Ecto neural progenitor cell (in vitro differentiated cells): ENCODE measurements at regions not wholly inside any gene's neighbourhood (a gene's known extent, or its start where the extent isn't known, plus 50 kb on each side); places are given as distances from the start of the nearest gene placed in this dataset.

ENCODE experiments used
- DNase-seq: peaks from one replicate; pipeline ENCODE4 v3.0.0-alpha.2; 2018; ENCODE audit warnings: low spot score

- DNase-seq = no peak
Observed at GRCh38 chr5:163622799-163623198, 117.4 kb downstream of the MAT2B start.

GRCh38 chr5:163623524-163623923, 118.1 kb downstream of the MAT2B start:
- DNase-seq = no peak

GRCh38 chr5:163623986-163624385, 118.6 kb downstream of the MAT2B start:
- no peak for DNase-seq

- no peak for DNase-seq
Observed at GRCh38 chr5:163624431-163624830, 119.0 kb downstream of the MAT2B start.

GRCh38 chr5:163626904-163627434, 121.5 kb downstream of the MAT2B start:
- DNase-seq = no peak

- no peak for DNase-seq
Observed at GRCh38 chr5:163631856-163632255, 126.4 kb downstream of the MAT2B start.

- DNase-seq = no peak
Observed at GRCh38 chr5:163633926-163634460, 128.6 kb downstream of the MAT2B start.

- DNase-seq = no peak
Observed at GRCh38 chr5:163635631-163636030, 130.2 kb downstream of the MAT2B start.

- DNase-seq = no peak
Observed at GRCh38 chr5:163642904-163643303, 137.5 kb downstream of the MAT2B start.

GRCh38 chr5:163645421-163646416, 140.3 kb downstream of the MAT2B start:
- DNase-seq = no peak

GRCh38 chr5:163649514-163649913, 144.1 kb downstream of the MAT2B start:
- no peak for DNase-seq

- DNase-seq = no peak
Observed at GRCh38 chr5:163653526-163653925, 148.1 kb downstream of the MAT2B start.

- no peak for DNase-seq
Observed at GRCh38 chr5:163658702-163659567, 153.5 kb downstream of the MAT2B start.

GRCh38 chr5:163659568-163659902, 154.1 kb downstream of the MAT2B start:
- DNase-seq = no peak

- DNase-seq = no peak
Observed at GRCh38 chr5:163660486-163660885, 155.1 kb downstream of the MAT2B start.

GRCh38 chr5:163661360-163661759, 155.9 kb downstream of the MAT2B start:
- no peak for DNase-seq

- DNase-seq = no peak
Observed at GRCh38 chr5:163670036-163670435, 164.6 kb downstream of the MAT2B start.

GRCh38 chr5:163677092-163677491, 171.7 kb downstream of the MAT2B start:
- no peak for DNase-seq

GRCh38 chr5:163682234-163682633, 176.8 kb downstream of the MAT2B start:
- no peak for DNase-seq

- no peak for DNase-seq
Observed at GRCh38 chr5:163687414-163687813, 182.0 kb downstream of the MAT2B start.

GRCh38 chr5:163692091-163692490, 186.7 kb downstream of the MAT2B start:
- no peak for DNase-seq

- DNase-seq = peak; percentile 71
Observed at GRCh38 chr5:163695830-163696578, 190.6 kb downstream of the MAT2B start.
